ENCODE measurements at regions not wholly inside any gene's neighbourhood (a gene's known extent, or its start where the extent isn't known, plus 50 kb on each side); places are given as distances from the start of the nearest gene placed in this dataset.

DNA sequence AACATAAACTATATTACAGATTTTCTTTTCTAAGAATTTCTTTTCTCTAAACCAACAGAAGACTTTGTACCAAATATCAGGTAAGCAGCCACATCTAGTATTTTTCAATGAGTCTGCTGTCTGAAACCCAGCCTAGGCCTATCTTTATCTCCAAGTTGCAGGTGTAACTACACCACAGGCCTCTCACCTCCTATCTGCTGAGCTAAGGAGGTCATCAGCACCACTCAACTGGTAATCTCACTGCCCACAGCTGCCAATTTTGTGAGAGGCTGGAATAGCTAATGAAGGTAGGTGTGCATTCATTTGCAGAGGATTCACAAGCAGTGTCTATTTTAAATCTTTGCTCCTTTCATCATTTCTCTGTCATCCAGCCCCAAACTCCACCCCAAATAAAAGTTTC, 584.8 kb downstream of the HDGFL1 start:
- DNase-seq = no peak
- H3K9ac ChIP-seq (ENCODE audit: insufficient read depth in 1 of 2, low read length in 2 of 2) = no peak overlapping the region

DNA sequence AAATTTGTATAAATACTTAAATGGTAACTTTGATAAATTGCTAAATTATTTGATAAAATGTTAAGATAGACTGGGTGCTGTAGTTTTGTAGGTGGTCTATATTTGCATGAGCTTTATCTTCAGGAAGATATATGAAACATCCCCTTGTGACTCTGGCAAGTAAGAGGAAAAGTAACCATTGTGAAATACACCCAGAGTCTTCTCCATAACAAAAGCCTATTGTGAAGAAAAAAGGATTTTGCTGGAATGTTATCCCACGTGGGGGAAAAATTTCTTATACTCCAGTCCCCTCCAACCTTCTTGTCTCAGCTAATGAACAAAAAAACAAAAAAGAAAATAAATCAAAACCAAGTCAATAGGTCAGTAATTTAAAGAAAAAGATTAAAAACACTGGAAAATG, 600.7 kb downstream of the HDGFL1 start:
- Histone ChIP-seq H3K27ac (ENCODE audit: low read depth in 1 of 2, low read length in 1 of 2) (no peak overlapping the region), H3K36me3 (ENCODE audit: control insufficient read depth in 4 of 4, insufficient read depth in 4 of 4, low read length in 4 of 4) (no peaks in the 10 kb centered on the region)
- DNase-seq = no peak

More for the DNA sequence above, 584.8 kb downstream of the HDGFL1 start:
- no peaks in the 10 kb centered on the region for H3K9me3 ChIP-seq (ENCODE audit: control insufficient read depth in 4 of 4, insufficient read depth in 3 of 4, low read length in 3 of 4)
- H3K4me3 ChIP-seq = no peak overlapping the region
- no peaks in the 10 kb centered on the region for H3K4me1 ChIP-seq (ENCODE audit: control insufficient read depth in 5 of 5, insufficient read depth in 5 of 5, low read length in 5 of 5)
- no peaks in the 10 kb centered on the region for H3K36me3 ChIP-seq (ENCODE audit: control insufficient read depth in 4 of 4, insufficient read depth in 4 of 4, low read length in 4 of 4)
- no peaks in the 10 kb centered on the region for H3K27me3 ChIP-seq (ENCODE audit: control insufficient read depth in 3 of 3, insufficient read depth in 3 of 3, low read length in 2 of 3)
- no peak for ATAC-seq (ENCODE audit: insufficient read depth, low FRiP score)
- no peak overlapping the region for H3K27ac ChIP-seq (ENCODE audit: low read depth in 1 of 2, low read length in 1 of 2)
- TF ChIP-seq, protein P1, sequence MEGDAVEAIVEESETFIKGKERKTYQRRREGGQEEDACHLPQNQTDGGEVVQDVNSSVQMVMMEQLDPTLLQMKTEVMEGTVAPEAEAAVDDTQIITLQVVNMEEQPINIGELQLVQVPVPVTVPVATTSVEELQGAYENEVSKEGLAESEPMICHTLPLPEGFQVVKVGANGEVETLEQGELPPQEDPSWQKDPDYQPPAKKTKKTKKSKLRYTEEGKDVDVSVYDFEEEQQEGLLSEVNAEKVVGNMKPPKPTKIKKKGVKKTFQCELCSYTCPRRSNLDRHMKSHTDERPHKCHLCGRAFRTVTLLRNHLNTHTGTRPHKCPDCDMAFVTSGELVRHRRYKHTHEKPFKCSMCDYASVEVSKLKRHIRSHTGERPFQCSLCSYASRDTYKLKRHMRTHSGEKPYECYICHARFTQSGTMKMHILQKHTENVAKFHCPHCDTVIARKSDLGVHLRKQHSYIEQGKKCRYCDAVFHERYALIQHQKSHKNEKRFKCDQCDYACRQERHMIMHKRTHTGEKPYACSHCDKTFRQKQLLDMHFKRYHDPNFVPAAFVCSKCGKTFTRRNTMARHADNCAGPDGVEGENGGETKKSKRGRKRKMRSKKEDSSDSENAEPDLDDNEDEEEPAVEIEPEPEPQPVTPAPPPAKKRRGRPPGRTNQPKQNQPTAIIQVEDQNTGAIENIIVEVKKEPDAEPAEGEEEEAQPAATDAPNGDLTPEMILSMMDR (IDR thresholded peaks at IDR 0.05; ENCODE audit: control extremely low read depth, extremely low read depth) = no peak

GRCh38 chr6:23173234-23173633, 603.9 kb downstream of the HDGFL1 start:
- H3K9me3 ChIP-seq (ENCODE audit: control insufficient read depth in 4 of 4, insufficient read depth in 3 of 4, low read length in 3 of 4) = peaks cover 0 to 3% (median 0%) of the 10 kb centered on the region in 4 donors
- TF ChIP-seq, protein P1 (IDR thresholded peaks at IDR 0.05; ENCODE audit: control extremely low read depth, extremely low read depth) = no peak
- H3K9ac ChIP-seq (ENCODE audit: insufficient read depth in 1 of 2, low read length in 2 of 2) = no peak overlapping the region
- peak in 1 of 3 donors; percentile 20 for DNase-seq
- no peak overlapping the region for H3K4me3 ChIP-seq
- H3K27ac ChIP-seq (ENCODE audit: low read depth in 1 of 2, low read length in 1 of 2) = no peak overlapping the region
- no peaks in the 10 kb centered on the region for H3K27me3 ChIP-seq (ENCODE audit: control insufficient read depth in 3 of 3, insufficient read depth in 3 of 3, low read length in 2 of 3)
- no peaks in the 10 kb centered on the region for H3K36me3 ChIP-seq (ENCODE audit: control insufficient read depth in 4 of 4, insufficient read depth in 4 of 4, low read length in 4 of 4)
- WGBS, 2 donors = 23 to 28% methylated on average over 3 of the region's 3 CpGs
- no peak for ATAC-seq (ENCODE audit: insufficient read depth, low FRiP score)
- H3K4me1 ChIP-seq (ENCODE audit: control insufficient read depth in 5 of 5, insufficient read depth in 5 of 5, low read length in 5 of 5) = peaks cover 0 to 9% (median 0%) of the 10 kb centered on the region in 5 donors

More for the DNA sequence above, 600.7 kb downstream of the HDGFL1 start:
- ATAC-seq (ENCODE audit: insufficient read depth, low FRiP score) = no peak
- TF ChIP-seq, protein P1 (IDR thresholded peaks at IDR 0.05; ENCODE audit: control extremely low read depth, extremely low read depth) = no peak
- 60 to 77% methylated on average over 1 of the region's 1 CpG for WGBS, 2 donors
- H3K4me1 ChIP-seq (ENCODE audit: control insufficient read depth in 5 of 5, insufficient read depth in 5 of 5, low read length in 5 of 5) = no peaks in the 10 kb centered on the region
- no peak overlapping the region for H3K4me3 ChIP-seq
- peaks cover 0 to 3% (median 0%) of the 10 kb centered on the region in 4 donors for H3K9me3 ChIP-seq (ENCODE audit: control insufficient read depth in 4 of 4, insufficient read depth in 3 of 4, low read length in 3 of 4)
- H3K9ac ChIP-seq (ENCODE audit: insufficient read depth in 1 of 2, low read length in 2 of 2) = no peak overlapping the region
- H3K27me3 ChIP-seq (ENCODE audit: control insufficient read depth in 3 of 3, insufficient read depth in 3 of 3, low read length in 2 of 3) = no peaks in the 10 kb centered on the region

- TF ChIP-seq, protein P1 (IDR thresholded peaks at IDR 0.05; ENCODE audit: control extremely low read depth, extremely low read depth) = no peak
- H3K27ac ChIP-seq (ENCODE audit: low read depth in 1 of 2, low read length in 1 of 2) = no peak overlapping the region
- H3K9me3 ChIP-seq (ENCODE audit: control insufficient read depth in 4 of 4, insufficient read depth in 3 of 4, low read length in 3 of 4) = peaks cover 0 to 3% (median 0%) of the 10 kb centered on the region in 4 donors
- H3K9ac ChIP-seq (ENCODE audit: insufficient read depth in 1 of 2, low read length in 2 of 2) = no peak overlapping the region
- H3K4me1 ChIP-seq (ENCODE audit: control insufficient read depth in 5 of 5, insufficient read depth in 5 of 5, low read length in 5 of 5) = peaks cover 0 to 9% (median 0%) of the 10 kb centered on the region in 5 donors
- 86 to 93% methylated on average over 7 of the region's 7 CpGs for WGBS, 2 donors
- ATAC-seq (ENCODE audit: insufficient read depth, low FRiP score) = no peak
- H3K36me3 ChIP-seq (ENCODE audit: control insufficient read depth in 4 of 4, insufficient read depth in 4 of 4, low read length in 4 of 4) = no peaks in the 10 kb centered on the region
- no peak for DNase-seq
- no peak overlapping the region for H3K4me3 ChIP-seq
- no peaks in the 10 kb centered on the region for H3K27me3 ChIP-seq (ENCODE audit: control insufficient read depth in 3 of 3, insufficient read depth in 3 of 3, low read length in 2 of 3)
Observed at GRCh38 chr6:23174781-23175361, 605.5 kb downstream of the HDGFL1 start.

Data from lung (tissue), 11 donors.